ENCODE measurements at regions not wholly inside any gene's neighbourhood (a gene's known extent, or its start where the extent isn't known, plus 50 kb on each side); places are given as distances from the start of the nearest gene placed in this dataset.

GRCh38 chr4:4749137-4749536 lies 110.3 kb upstream of the MSX1 start:
- Mint-ChIP-seq H3K36me3 (ENCODE audit: low read depth) (peaks cover 4% of the 10 kb centered on the region), H3K4me1 (peaks cover under 1% of the 10 kb centered on the region), H3K4me3 (no peak overlapping the region), H3K27me3 (ENCODE audit: low read depth) (peaks cover 2% of the 10 kb centered on the region), H3K9me3 (peaks cover 2% of the 10 kb centered on the region), H3K27ac (ENCODE audit: unreplicated experiment) (no peak overlapping the region)
- TF ChIP-seq CTCF (conservative IDR thresholded peaks at IDR 0.05), result no peak
- no peak for DNase-seq (ENCODE audit: low read depth, low spot score)

- Mint-ChIP-seq H3K27me3 (ENCODE audit: low read depth) (no peaks in the 10 kb centered on the region), H3K36me3 (ENCODE audit: low read depth) (peaks cover 4% of the 10 kb centered on the region), H3K4me3 (no peak overlapping the region), H3K27ac (ENCODE audit: unreplicated experiment) (no peak overlapping the region), H3K9me3 (peaks cover 2% of the 10 kb centered on the region), H3K4me1 (no peaks in the 10 kb centered on the region)
- no peak for TF ChIP-seq CTCF (conservative IDR thresholded peaks at IDR 0.05)
- DNase-seq (ENCODE audit: low read depth, low spot score), result no peak
Measured at GRCh38 chr4:4746444-4746843, 113.0 kb upstream of the MSX1 start.

DNA sequence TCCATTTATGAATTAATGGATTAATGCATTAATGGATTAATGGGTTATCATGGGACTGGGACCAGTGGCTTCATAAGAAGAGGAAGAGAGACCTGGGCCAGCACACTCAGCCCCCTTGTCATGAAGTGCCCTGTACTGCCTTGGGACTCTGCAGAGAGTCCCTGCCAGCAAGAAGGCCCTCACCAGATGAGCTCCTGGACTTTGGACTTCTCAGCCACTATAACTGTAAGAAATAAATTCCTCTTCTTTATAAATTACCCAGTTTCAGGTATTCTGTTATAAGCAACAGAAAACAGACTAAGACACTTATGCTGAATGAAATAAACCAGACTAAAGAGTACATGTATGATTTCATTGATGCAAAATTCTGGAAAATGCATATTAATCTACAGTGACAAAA lies 119.4 kb upstream of the MSX1 start:
- peaks cover 9% of the 10 kb centered on the region for H3K4me1 Mint-ChIP-seq
- DNase-seq (ENCODE audit: low read depth, low spot score), result no peak
- no peak for TF ChIP-seq CTCF (conservative IDR thresholded peaks at IDR 0.05)
- H3K27me3 Mint-ChIP-seq (ENCODE audit: low read depth), result no peaks in the 10 kb centered on the region
- H3K9me3 Mint-ChIP-seq, result no peaks in the 10 kb centered on the region
- H3K4me3 Mint-ChIP-seq, result no peak overlapping the region
- no peak overlapping the region for H3K27ac Mint-ChIP-seq (ENCODE audit: unreplicated experiment)
- H3K36me3 Mint-ChIP-seq (ENCODE audit: low read depth), result peaks cover 2% of the 10 kb centered on the region

GRCh38 chr4:4735870-4736269 lies 123.6 kb upstream of the MSX1 start:
- no peak for DNase-seq (ENCODE audit: low read depth, low spot score)
- Mint-ChIP-seq H3K27ac (ENCODE audit: unreplicated experiment) (no peak overlapping the region), H3K4me1 (peaks cover 9% of the 10 kb centered on the region), H3K27me3 (ENCODE audit: low read depth) (no peaks in the 10 kb centered on the region), H3K36me3 (ENCODE audit: low read depth) (no peaks in the 10 kb centered on the region), H3K4me3 (no peak overlapping the region), H3K9me3 (peaks cover 7% of the 10 kb centered on the region)
- TF ChIP-seq CTCF (conservative IDR thresholded peaks at IDR 0.05), result no peak

DNA sequence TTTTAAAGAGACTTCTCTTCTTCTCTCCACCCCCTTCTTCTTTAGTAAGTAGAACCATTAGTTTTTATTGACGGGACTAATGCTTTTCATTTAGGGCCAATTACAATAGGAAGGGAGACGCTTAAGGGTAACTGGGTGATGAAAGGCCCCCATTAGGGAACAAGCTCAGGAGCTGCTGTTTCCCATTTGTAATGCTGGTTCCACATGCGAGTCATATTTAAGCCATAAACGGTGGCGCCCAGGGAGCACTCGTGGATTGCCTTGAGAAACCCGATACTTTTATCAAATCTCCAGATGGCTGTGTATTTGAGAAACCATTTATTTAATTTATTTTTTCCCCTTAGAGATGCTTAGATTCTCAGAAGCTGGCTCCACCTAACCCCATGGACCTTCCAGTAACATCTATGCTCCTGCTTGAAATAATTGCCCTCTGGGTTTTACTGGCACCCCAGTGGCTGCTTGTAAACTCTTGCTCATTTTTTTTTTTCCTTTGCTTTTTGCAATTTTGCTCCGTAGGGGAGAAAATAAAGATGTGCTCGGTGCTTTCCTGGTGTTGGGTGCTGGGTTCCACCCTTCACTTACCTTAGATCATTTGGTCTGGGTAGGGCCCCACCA lies 124.2 kb upstream of the MSX1 start:
- no peak for TF ChIP-seq CTCF (conservative IDR thresholded peaks at IDR 0.05)
- DNase-seq (ENCODE audit: low read depth, low spot score), result no peak
- H3K27ac Mint-ChIP-seq (ENCODE audit: unreplicated experiment), result no peak overlapping the region
- H3K9me3 Mint-ChIP-seq, result peaks cover 7% of the 10 kb centered on the region
- no peak overlapping the region for H3K4me3 Mint-ChIP-seq
- H3K4me1 Mint-ChIP-seq, result peaks cover 9% of the 10 kb centered on the region
- no peaks in the 10 kb centered on the region for H3K36me3 Mint-ChIP-seq (ENCODE audit: low read depth)
- H3K27me3 Mint-ChIP-seq (ENCODE audit: low read depth), result no peaks in the 10 kb centered on the region

Data from neural crest cell (in vitro differentiated cells).